Testis (tissue), 2 donors: ENCODE measurements at regions not wholly inside any gene's neighbourhood (a gene's known extent, or its start where the extent isn't known, plus 50 kb on each side); places are given as distances from the start of the nearest gene placed in this dataset.

Experiments
- DNase-seq: peaks from one replicate; pipeline ENCODE4 v3.0.0-alpha.2; 2019
- H3K27ac ChIP-seq, 2 donors: fragments of 200-600 bp; sonication (generic); one replicate each; pipeline ENCODE4 v1.5.1; 2019
- H3K27me3 ChIP-seq: fragments of 200-600 bp; sonication (generic); one replicate; pipeline ENCODE4 v1.5.1; 2019
- H3K36me3 ChIP-seq: fragments of 200-600 bp; sonication (generic); one replicate; pipeline ENCODE4 v1.5.1; 2017; ENCODE audit warnings: low read depth; ENCODE audit errors: missing control alignments
- H3K4me1 ChIP-seq: fragments of 200-600 bp; sonication (generic); one replicate; pipeline ENCODE4 v1.5.1; 2019
- H3K4me3 ChIP-seq, 2 donors: fragments of 200-600 bp; sonication (generic); one replicate each; pipeline ENCODE4 v1.5.1; 2017 to 2019
- H3K9me3 ChIP-seq: fragments of 200-600 bp; sonication (generic); one replicate; pipeline ENCODE4 v1.5.1; 2017
- CTCF ChIP-seq, 3 experiments: fragments of 450-650 bp in 2 of 3; fragments of 200-600 bp in 1 of 3; sonication (generic) in 1 of 3; IDR thresholded peaks; one replicate each; pipeline ENCODE4 v1.5.1; 2016 to 2019; ENCODE audit warnings: antibody characterized with exemption in 3 of 3, mild to moderate bottlenecking in 2 of 3, moderate library complexity in 1 of 3
- POLR2A ChIP-seq: fragments of 450-650 bp; IDR thresholded peaks from one replicate; pipeline ENCODE4 v1.6.1; 2017; ENCODE audit warnings: antibody characterized with exemption, mild to moderate bottlenecking, moderate library complexity
- WGBS, 2 donors: methylation state at CpG; one replicate each; pipeline ENCODE4 v1.1.5; 2018; 5-methylcytosine and 5-hydroxymethylcytosine counted together
- intact Hi-C: fragments of 100-400 bp; cut with DNase I; formaldehyde crosslinking; loops from one replicate; pipeline ENCODE4 v1.15.1; 2023; ENCODE audit warnings: low total_unique reads

DNA sequence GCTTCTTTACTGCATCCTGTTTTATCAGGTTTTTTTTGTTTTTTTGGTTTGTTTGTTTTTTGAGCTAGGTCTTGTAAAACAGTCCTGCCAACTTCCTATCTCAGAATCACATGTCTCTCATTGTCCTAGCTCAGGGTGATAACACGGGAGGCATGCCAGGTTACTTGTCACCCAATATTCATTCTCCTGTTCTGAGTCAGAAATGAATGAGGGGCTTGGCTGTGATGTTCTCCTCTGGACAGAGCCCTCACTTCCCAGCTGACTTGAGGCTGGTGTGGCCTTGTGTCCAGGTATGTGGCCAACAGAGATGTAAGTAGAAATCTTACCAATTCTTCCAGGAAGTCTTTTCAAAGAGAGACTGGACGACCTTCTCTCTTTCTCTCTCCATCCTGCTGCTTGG lies 317.0 kb downstream of the GABRB3 start:
- intact Hi-C loops, result no loop called here
- WGBS, 2 donors, result 76 to 78% methylated on average over 2 of the region's 2 CpGs
- Histone ChIP-seq H3K4me3 (no peak overlapping the region), H3K4me1 (no peaks in the 10 kb centered on the region), H3K36me3 (no peaks in the 10 kb centered on the region), H3K9me3 (no peaks in the 10 kb centered on the region), H3K27me3 (no peaks in the 10 kb centered on the region), H3K27ac (no peak overlapping the region)
- TF ChIP-seq CTCF (IDR thresholded peaks at IDR 0.05) (no peak), POLR2A (no peak)
- DNase-seq, result no peak

GRCh38 chr15:26453914-26454313 lies 319.0 kb downstream of the GABRB3 start:
- Histone ChIP-seq H3K27ac (no peak overlapping the region), H3K36me3 (no peaks in the 10 kb centered on the region), H3K4me1 (no peaks in the 10 kb centered on the region), H3K9me3 (no peaks in the 10 kb centered on the region), H3K27me3 (no peaks in the 10 kb centered on the region), H3K4me3 (no peak overlapping the region)
- WGBS, 2 donors, result 44 to 46% methylated on average over 2 of the region's 2 CpGs
- intact Hi-C loops, result no loop called here
- TF ChIP-seq POLR2A (no peak), CTCF (IDR thresholded peaks at IDR 0.05) (no peak)
- no peak for DNase-seq

- intact Hi-C loops, result no loop called here
- DNase-seq, result no peak
- no peaks in the 10 kb centered on the region for H3K36me3 ChIP-seq
- no peak overlapping the region for H3K27ac ChIP-seq
- WGBS, 2 donors, result 86 to 88% methylated on average over 6 of the region's 6 CpGs
- H3K4me3 ChIP-seq, result no peak overlapping the region
- TF ChIP-seq POLR2A (no peak), CTCF (IDR thresholded peaks at IDR 0.05) (no peak)
- H3K27me3 ChIP-seq, result no peaks in the 10 kb centered on the region
- no peaks in the 10 kb centered on the region for H3K4me1 ChIP-seq
- no peaks in the 10 kb centered on the region for H3K9me3 ChIP-seq
Observed at GRCh38 chr15:26451995-26452394, 320.9 kb downstream of the GABRB3 start.

GRCh38 chr15:26449291-26449690 lies 323.6 kb downstream of the GABRB3 start:
- intact Hi-C loops, result no loop called here
- Histone ChIP-seq H3K36me3 (no peaks in the 10 kb centered on the region), H3K27me3 (no peaks in the 10 kb centered on the region), H3K27ac (no peak overlapping the region), H3K4me3 (no peak overlapping the region), H3K4me1 (no peaks in the 10 kb centered on the region), H3K9me3 (no peaks in the 10 kb centered on the region)
- no peak for TF ChIP-seq POLR2A
- no peak for TF ChIP-seq CTCF (IDR thresholded peaks at IDR 0.05)
- 71 to 73% methylated on average over 7 of the region's 7 CpGs for WGBS, 2 donors
- DNase-seq, result no peak

GRCh38 chr15:26443321-26443720 lies 329.5 kb downstream of the GABRB3 start:
- Histone ChIP-seq H3K36me3 (no peaks in the 10 kb centered on the region), H3K9me3 (no peaks in the 10 kb centered on the region), H3K27me3 (no peaks in the 10 kb centered on the region), H3K4me1 (no peaks in the 10 kb centered on the region), H3K27ac (no peak overlapping the region), H3K4me3 (no peak overlapping the region)
- intact Hi-C loops, result no loop called here
- no peak for DNase-seq
- no peak for TF ChIP-seq CTCF (IDR thresholded peaks at IDR 0.05)
- WGBS, 2 donors, result 83% methylated on average over 4 of the region's 4 CpGs
